Panc1 (cell line): ENCODE measurements at regions not wholly inside any gene's neighbourhood (a gene's known extent, or its start where the extent isn't known, plus 50 kb on each side); places are given as distances from the start of the nearest gene placed in this dataset.

Experiments
- ATAC-seq: fragments of 200-7000 bp; cut with Tn5 transposase; 2 replicates; pipeline ENCODE4 v1.9.1; 2020; ENCODE audit warnings: mild to moderate bottlenecking, moderate library complexity
- BruUV-seq: library from RNA; stranded (reverse); fragments of 400-500 nt; replicated peaks from 2 replicates; lab custom pipeline; 2021; lab: Mats Ljungman, UMichigan
- CTCF ChIA-PET: fragments of 300-600 bp; sonication (Branson Sonifier 250); formaldehyde crosslinking; loops from one replicate; lab custom pipeline; 2022; ENCODE audit warnings: antibody characterized with exemption; lab: Charles Lee
- POLR2A ChIA-PET: fragments of 300-600 bp; sonication (Branson Sonifier 250); formaldehyde crosslinking; loops from one replicate; lab custom pipeline; 2022; ENCODE audit warnings: antibody characterized with exemption; lab: Charles Lee
- DNase-seq: peaks from one replicate; pipeline ENCODE4 v3.0.0-alpha.2; 2010; ENCODE audit warnings: low read depth, low spot score
- H3K27ac ChIP-seq: 2 replicates; pipeline ENCODE4 v1.5.1; 2011; ENCODE audit warnings: mild to moderate bottlenecking, low read length, inconsistent platforms
- H3K27me3 ChIP-seq: fragments of 200-500 bp; sonication (Bioruptor generic); 2 replicates; pipeline ENCODE4 v1.6.0; 2014; ENCODE audit warnings: low read length, inconsistent platforms; ENCODE audit not compliant: control insufficient read depth, insufficient read depth
- H3K36me3 ChIP-seq: fragments of 200-500 bp; sonication (Bioruptor generic); 2 replicates; pipeline ENCODE4 v1.5.1; 2014; ENCODE audit warnings: inconsistent platforms, mild to moderate bottlenecking, low read length, moderate library complexity; ENCODE audit not compliant: control insufficient read depth, insufficient read depth
- H3K4me1 ChIP-seq: 2 replicates; pipeline ENCODE4 v1.5.1; 2011; ENCODE audit warnings: inconsistent platforms, mild to moderate bottlenecking, low read length, moderate library complexity; ENCODE audit not compliant: control insufficient read depth, insufficient read depth
- H3K4me3 ChIP-seq, 2 experiments: 2 replicates each; pipeline ENCODE4 v1.5.1; 2011 to 2012; ENCODE audit warnings: low read depth in 2 of 2, low read length in 2 of 2, mild to moderate bottlenecking in 2 of 2, inconsistent platforms in 1 of 2, moderate library complexity in 1 of 2
- H3K9me3 ChIP-seq: fragments of 200-500 bp; sonication (Bioruptor generic); 2 replicates; pipeline ENCODE4 v1.5.1; 2014; ENCODE audit warnings: low read depth, mild to moderate bottlenecking, inconsistent platforms, low read length, moderate library complexity; ENCODE audit not compliant: control insufficient read depth, insufficient read depth
- CTCF ChIP-seq: fragments of 450-650 bp; IDR thresholded peaks from 2 replicates; pipeline ENCODE4 v1.5.1; 2017; ENCODE audit warnings: mild to moderate bottlenecking
- POLR2AphosphoS5 ChIP-seq: IDR thresholded peaks from 2 replicates; pipeline ENCODE4 v1.6.1; 2012; ENCODE audit warnings: mild to moderate bottlenecking, low read depth, low read length, moderate library complexity
- REST ChIP-seq, 2 experiments: IDR thresholded peaks; 2 replicates each; pipeline ENCODE4 v1.6.1; 2011 to 2012; ENCODE audit warnings: low read depth in 2 of 2, control low read depth in 1 of 2, low read length in 1 of 2, mild to moderate bottlenecking in 1 of 2, moderate library complexity in 1 of 2; ENCODE audit not compliant: insufficient read depth in 1 of 2
- SIN3A ChIP-seq: IDR thresholded peaks from 2 replicates; pipeline ENCODE4 v1.6.1; 2012; ENCODE audit warnings: low read depth, mild to moderate bottlenecking, low read length, moderate library complexity, borderline replicate concordance; ENCODE audit not compliant: insufficient read depth
- TCF7L2 ChIP-seq: IDR thresholded peaks from 2 replicates; pipeline ENCODE4 v1.6.1; 2011; ENCODE audit warnings: mild to moderate bottlenecking, low read depth, low read length, inconsistent platforms
- in situ Hi-C: cut with HindIII; loops from 2 replicates; pipeline ENCODE4 v1.10.0; 2016; ENCODE audit warnings: low sequenced_read_pairs, low pct_unique_long_range_greater_than_20kb
- intact Hi-C: fragments of 100-400 bp; cut with micrococcal nuclease; formaldehyde crosslinking; loops from one replicate; pipeline ENCODE4 v1.10.0; 2022; ENCODE audit not compliant: unreplicated experiment

GRCh38 chr5:167582886-167583285, 708.6 kb upstream of the WWC1 start:
- no TSS peak for BruUV-seq
- CTCF ChIA-PET: no interaction called here
- in situ Hi-C loops: no loop called here
- ATAC-seq (no peak), DNase-seq (no peak)
- POLR2A ChIA-PET: no interaction called here
- H3K4me1 ChIP-seq: no peaks in the 10 kb centered on the region
- peaks cover 6% of the 10 kb centered on the region for H3K27me3 ChIP-seq
- no peaks in the 10 kb centered on the region for H3K36me3 ChIP-seq
- no peak overlapping the region for H3K27ac ChIP-seq
- intact Hi-C loops: loop anchor here (2.0 kb wide), 2 partner anchors 464 to 636 kb away; no protein-coding TSS in a partner anchor
- TF ChIP-seq CTCF: no peak
- no peak for TF ChIP-seq REST (IDR thresholded peaks at IDR 0.05; ENCODE audit: insufficient read depth in 1 of 2, low read depth in 2 of 2, low read length in 1 of 2)
- no peak for TF ChIP-seq POLR2AphosphoS5
- TF ChIP-seq SIN3A: no peak
- no peak for TF ChIP-seq TCF7L2
- no peak overlapping the region for H3K4me3 ChIP-seq
- H3K9me3 ChIP-seq: no peaks in the 10 kb centered on the region

- Histone ChIP-seq H3K27ac (no peak overlapping the region), H3K4me3 (no peak overlapping the region), H3K36me3 (no peaks in the 10 kb centered on the region), H3K9me3 (no peaks in the 10 kb centered on the region), H3K27me3 (no peaks in the 10 kb centered on the region), H3K4me1 (no peaks in the 10 kb centered on the region)
- DNase-seq: no peak
- ChIA-PET POLR2A (no interaction called here), CTCF (no interaction called here)
- TF ChIP-seq POLR2AphosphoS5 (no peak), SIN3A (no peak), TCF7L2 (no peak), REST (IDR thresholded peaks at IDR 0.05; ENCODE audit: insufficient read depth in 1 of 2, low read depth in 2 of 2, low read length in 1 of 2) (no peak)
- ATAC-seq: no peak
- intact Hi-C loops: no loop called here
- BruUV-seq: no TSS peak
- in situ Hi-C loops: no loop called here
Observed at GRCh38 chr5:167585184-167585583, 706.3 kb upstream of the WWC1 start.
